ENCODE measurements at regions not wholly inside any gene's neighbourhood (a gene's known extent, or its start where the extent isn't known, plus 50 kb on each side); places are given as distances from the start of the nearest gene placed in this dataset.
A peak's percentile ranks its signal among the peaks of the same experiment; 100 is the strongest.

- no peak for TF ChIP-seq EP300 (IDR thresholded peaks at IDR 0.05)
- no peak for TF ChIP-seq POLR2A (IDR thresholded peaks at IDR 0.05)
- no peak for TF ChIP-seq POLR2AphosphoS5 (IDR thresholded peaks at IDR 0.05)
- TF ChIP-seq, protein P1, sequence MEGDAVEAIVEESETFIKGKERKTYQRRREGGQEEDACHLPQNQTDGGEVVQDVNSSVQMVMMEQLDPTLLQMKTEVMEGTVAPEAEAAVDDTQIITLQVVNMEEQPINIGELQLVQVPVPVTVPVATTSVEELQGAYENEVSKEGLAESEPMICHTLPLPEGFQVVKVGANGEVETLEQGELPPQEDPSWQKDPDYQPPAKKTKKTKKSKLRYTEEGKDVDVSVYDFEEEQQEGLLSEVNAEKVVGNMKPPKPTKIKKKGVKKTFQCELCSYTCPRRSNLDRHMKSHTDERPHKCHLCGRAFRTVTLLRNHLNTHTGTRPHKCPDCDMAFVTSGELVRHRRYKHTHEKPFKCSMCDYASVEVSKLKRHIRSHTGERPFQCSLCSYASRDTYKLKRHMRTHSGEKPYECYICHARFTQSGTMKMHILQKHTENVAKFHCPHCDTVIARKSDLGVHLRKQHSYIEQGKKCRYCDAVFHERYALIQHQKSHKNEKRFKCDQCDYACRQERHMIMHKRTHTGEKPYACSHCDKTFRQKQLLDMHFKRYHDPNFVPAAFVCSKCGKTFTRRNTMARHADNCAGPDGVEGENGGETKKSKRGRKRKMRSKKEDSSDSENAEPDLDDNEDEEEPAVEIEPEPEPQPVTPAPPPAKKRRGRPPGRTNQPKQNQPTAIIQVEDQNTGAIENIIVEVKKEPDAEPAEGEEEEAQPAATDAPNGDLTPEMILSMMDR (IDR thresholded peaks at IDR 0.05), result no peak
- 62 to 84% (median 74%) methylated on average over 10 of the region's 10 CpGs for WGBS, 5 donors
- Histone ChIP-seq H3K36me3 (peaks cover 19 to 73% (median 55%) of the 10 kb centered on the region in 4 donors), H3K4me3 (no peak overlapping the region), H3K27me3 (no peaks in the 10 kb centered on the region), H3K27ac (peak overlapping the region in 2 of 5 donors; percentile 7 to 71), H3K4me1 (peaks cover 0 to 16% (median 9%) of the 10 kb centered on the region in 4 donors), H3K9me3 (no peaks in the 10 kb centered on the region)
- DNase-seq, result no peak
- intact Hi-C loops (cut with DNase I; ENCODE audit: low total_unique reads), result loop anchor here (10.0 kb wide), 1 partner anchor 263 kb away; no protein-coding TSS in a partner anchor
Measured at GRCh38 chr15:62841891-62842559, 200.5 kb upstream of the TPM1 start.

DNA sequence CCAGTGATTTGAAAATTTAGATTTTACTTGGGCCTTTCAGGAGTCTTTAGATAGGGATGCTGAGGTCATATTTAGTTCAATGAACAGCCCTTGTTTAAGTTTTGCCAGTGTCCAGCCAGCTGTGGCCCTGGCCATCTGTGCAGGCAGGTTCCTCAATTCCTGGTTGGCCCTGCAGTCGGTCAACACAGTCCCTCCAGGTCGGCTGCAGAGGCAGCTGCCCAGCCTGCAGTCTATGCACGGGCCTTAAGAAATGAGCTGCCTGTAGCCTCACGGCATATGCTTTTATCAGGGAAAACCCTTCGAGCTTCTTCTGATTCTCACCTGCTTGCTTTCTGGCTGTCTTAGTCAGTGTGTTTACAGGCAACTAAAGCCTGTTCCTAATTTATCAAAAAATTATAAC lies 199.2 kb upstream of the TPM1 start:
- DNase-seq, result no peak
- no peaks in the 10 kb centered on the region for H3K27me3 ChIP-seq
- intact Hi-C loops (cut with DNase I; ENCODE audit: low total_unique reads), result loop anchor here (10.0 kb wide), 1 partner anchor 261 kb away; no protein-coding TSS in a partner anchor
- no peak for TF ChIP-seq POLR2AphosphoS5 (IDR thresholded peaks at IDR 0.05)
- TF ChIP-seq POLR2A (IDR thresholded peaks at IDR 0.05), result no peak
- TF ChIP-seq, protein P1 (IDR thresholded peaks at IDR 0.05), result no peak
- TF ChIP-seq EP300 (IDR thresholded peaks at IDR 0.05), result no peak
- no peak overlapping the region for H3K4me3 ChIP-seq
- peaks cover 19 to 69% (median 44%) of the 10 kb centered on the region in 4 donors for H3K36me3 ChIP-seq
- 70 to 89% (median 79%) methylated on average over 5 of the region's 5 CpGs for WGBS, 5 donors
- no peaks in the 10 kb centered on the region for H3K9me3 ChIP-seq
- peak overlapping the region in 2 of 5 donors; percentile 11 to 71 for H3K27ac ChIP-seq
- peaks cover 0 to 18% (median 11%) of the 10 kb centered on the region in 4 donors for H3K4me1 ChIP-seq

GRCh38 chr15:62844564-62845240 lies 197.8 kb upstream of the TPM1 start:
- Histone ChIP-seq H3K27me3 (no peaks in the 10 kb centered on the region), H3K4me3 (no peak overlapping the region), H3K9me3 (no peaks in the 10 kb centered on the region), H3K4me1 (peaks cover 0 to 28% (median 15%) of the 10 kb centered on the region in 4 donors), H3K27ac (peak overlapping the region in 1 of 5 donors; percentile 16), H3K36me3 (peaks cover 8 to 56% (median 30%) of the 10 kb centered on the region in 4 donors)
- 60 to 66% (median 65%) methylated on average over 10 of the region's 10 CpGs for WGBS, 5 donors
- no peak for DNase-seq
- intact Hi-C loops (cut with DNase I; ENCODE audit: low total_unique reads), result loop anchor here (10.0 kb wide), 1 partner anchor 260 kb away; no protein-coding TSS in a partner anchor
- TF ChIP-seq, protein P1 (IDR thresholded peaks at IDR 0.05), result no peak
- no peak for TF ChIP-seq EP300 (IDR thresholded peaks at IDR 0.05)
- TF ChIP-seq POLR2AphosphoS5 (IDR thresholded peaks at IDR 0.05), result no peak
- no peak for TF ChIP-seq POLR2A (IDR thresholded peaks at IDR 0.05)

DNA sequence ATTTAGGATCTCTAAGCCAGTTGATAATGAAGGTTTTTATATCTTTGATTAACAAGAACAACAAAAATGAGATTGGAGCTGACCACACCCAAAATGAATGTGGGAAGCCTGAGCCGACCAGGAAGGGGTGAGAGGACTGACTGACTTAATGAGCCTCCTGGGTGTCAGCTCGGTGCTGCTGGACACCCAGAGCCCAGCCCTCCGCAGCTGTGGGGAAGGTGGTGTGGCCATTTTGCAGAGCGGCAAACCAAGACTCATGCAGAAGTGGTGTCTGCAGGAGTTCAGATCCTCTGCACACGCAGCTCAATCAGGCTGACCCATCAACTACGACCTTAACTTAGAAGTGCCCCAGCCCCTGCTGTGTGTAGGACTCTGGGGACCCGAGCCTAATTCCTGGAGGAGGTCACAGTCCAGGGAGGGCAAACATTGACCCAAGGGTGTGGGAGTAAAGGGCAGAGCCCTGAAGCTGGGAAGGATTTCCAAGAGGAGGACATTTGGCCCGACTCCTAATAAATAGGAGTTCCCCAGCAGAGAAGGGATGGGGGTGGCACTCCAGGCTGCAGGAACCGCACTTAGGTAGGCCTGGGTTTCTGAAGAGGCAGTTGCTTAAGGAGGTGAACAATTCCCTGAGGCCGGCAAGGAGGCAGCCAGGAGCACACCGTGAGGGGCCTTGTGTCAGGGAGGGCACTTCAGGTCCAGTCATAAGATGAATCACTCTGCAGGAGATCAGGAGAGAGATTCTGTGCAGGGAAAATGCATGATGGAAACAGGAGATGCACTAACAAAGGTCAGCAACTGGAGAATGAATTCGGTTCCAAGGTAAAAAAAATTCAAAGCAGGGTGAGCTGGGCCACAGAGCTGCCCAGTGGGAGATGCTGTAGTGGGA lies 197.1 kb upstream of the TPM1 start:
- intact Hi-C loops (cut with DNase I; ENCODE audit: low total_unique reads), result loop anchor here (10.0 kb wide), 1 partner anchor 259 kb away; no protein-coding TSS in a partner anchor
- peaks cover under 1 to 32% (median 16%) of the 10 kb centered on the region in 4 donors for H3K4me1 ChIP-seq
- H3K36me3 ChIP-seq, result peaks cover 3 to 48% (median 22%) of the 10 kb centered on the region in 4 donors
- H3K9me3 ChIP-seq, result no peaks in the 10 kb centered on the region
- H3K4me3 ChIP-seq, result no peak overlapping the region
- no peaks in the 10 kb centered on the region for H3K27me3 ChIP-seq
- TF ChIP-seq POLR2A (IDR thresholded peaks at IDR 0.05), result no peak
- no peak for TF ChIP-seq POLR2AphosphoS5 (IDR thresholded peaks at IDR 0.05)
- no peak for TF ChIP-seq EP300 (IDR thresholded peaks at IDR 0.05)
- TF ChIP-seq, protein P1 (IDR thresholded peaks at IDR 0.05), result no peak
- no peak for DNase-seq
- 51 to 62% (median 57%) methylated on average over 12 of the region's 12 CpGs for WGBS, 5 donors
- peak overlapping the region in 1 of 5 donors; percentile 27 for H3K27ac ChIP-seq
